WERI-Rb-1 (cell line): ENCODE measurements at regions not wholly inside any gene's neighbourhood (a gene's known extent, or its start where the extent isn't known, plus 50 kb on each side); places are given as distances from the start of the nearest gene placed in this dataset.

Experiments used
- DNase-seq: peaks from one replicate; pipeline ENCODE4 v3.0.0-alpha.2; 2020
- H3K27ac ChIP-seq: fragments of 250-450 bp; sonication (Bioruptor Pico); 2 replicates; pipeline ENCODE4 v1.5.1; 2020; ENCODE audit warnings: mild to moderate bottlenecking, moderate library complexity
- H3K27me3 ChIP-seq: fragments of 250-450 bp; sonication (Bioruptor Pico); 2 replicates; pipeline ENCODE4 v1.5.1; 2021; ENCODE audit warnings: mild to moderate bottlenecking, low read depth, moderate library complexity; ENCODE audit not compliant: insufficient read depth, severe bottlenecking
- H3K36me3 ChIP-seq: fragments of 250-450 bp; sonication (Bioruptor Pico); 2 replicates; pipeline ENCODE4 v1.5.1; 2020; ENCODE audit warnings: mild to moderate bottlenecking, moderate library complexity
- H3K4me3 ChIP-seq: 2 replicates; pipeline ENCODE4 v1.5.1; 2011; ENCODE audit warnings: low read depth, mild to moderate bottlenecking, control low read depth, low read length
- H3K9me3 ChIP-seq: fragments of 250-450 bp; sonication (Bioruptor Pico); 2 replicates; pipeline ENCODE4 v1.5.1; 2021; ENCODE audit warnings: mild to moderate bottlenecking, moderate library complexity; ENCODE audit not compliant: severe bottlenecking
- CTCF ChIP-seq: IDR thresholded peaks from 2 replicates; pipeline ENCODE4 v1.5.1; 2011; ENCODE audit warnings: low read depth, mild to moderate bottlenecking, control low read depth, inconsistent platforms, low read length

DNA sequence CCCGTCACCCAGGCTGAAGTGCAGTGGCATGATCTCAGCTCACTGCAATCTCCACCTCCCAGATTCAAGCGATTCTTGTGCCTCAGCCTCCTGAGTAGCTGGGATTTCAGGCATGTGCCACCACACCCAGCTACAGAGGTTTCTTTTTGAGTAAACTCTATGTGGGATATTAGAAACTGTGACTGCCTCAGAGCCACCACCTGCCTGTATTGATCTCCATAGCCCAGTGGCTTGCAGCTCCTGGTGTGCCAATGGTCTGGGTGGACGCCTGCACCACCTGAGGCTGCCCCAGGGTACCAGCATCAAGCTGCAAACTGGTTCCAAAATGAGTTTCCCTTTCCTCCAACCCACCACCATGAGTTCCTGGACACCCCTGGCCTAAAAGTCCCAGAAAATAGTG is 89.7 kb upstream of the SLC44A3 start:
- no peak for TF ChIP-seq CTCF
- H3K9me3 ChIP-seq, result no peaks in the 10 kb centered on the region
- no peaks in the 10 kb centered on the region for H3K27me3 ChIP-seq
- no peaks in the 10 kb centered on the region for H3K36me3 ChIP-seq
- no peak for DNase-seq
- H3K27ac ChIP-seq, result no peak overlapping the region
- H3K4me3 ChIP-seq, result no peak overlapping the region

GRCh38 chr1:94729267-94729666 is 90.9 kb upstream of the SLC44A3 start:
- Histone ChIP-seq H3K27me3 (no peaks in the 10 kb centered on the region), H3K27ac (no peak overlapping the region), H3K36me3 (no peaks in the 10 kb centered on the region), H3K9me3 (no peaks in the 10 kb centered on the region), H3K4me3 (no peak overlapping the region)
- TF ChIP-seq CTCF, result no peak
- DNase-seq, result no peak

GRCh38 chr1:94727846-94728715 is 92.1 kb upstream of the SLC44A3 start:
- no peak overlapping the region for H3K27ac ChIP-seq
- H3K4me3 ChIP-seq, result no peak overlapping the region
- H3K9me3 ChIP-seq, result no peaks in the 10 kb centered on the region
- no peaks in the 10 kb centered on the region for H3K27me3 ChIP-seq
- TF ChIP-seq CTCF, result no peak
- DNase-seq, result no peak
- H3K36me3 ChIP-seq, result no peaks in the 10 kb centered on the region

- no peaks in the 10 kb centered on the region for H3K9me3 ChIP-seq
- TF ChIP-seq CTCF, result no peak
- no peaks in the 10 kb centered on the region for H3K36me3 ChIP-seq
- H3K4me3 ChIP-seq, result no peak overlapping the region
- DNase-seq, result no peak
- H3K27me3 ChIP-seq, result no peaks in the 10 kb centered on the region
- H3K27ac ChIP-seq, result no peak overlapping the region
Measured at GRCh38 chr1:94726981-94727685, 93.0 kb upstream of the SLC44A3 start.

GRCh38 chr1:94725566-94725965 is 94.6 kb upstream of the SLC44A3 start:
- H3K4me3 ChIP-seq, result no peak overlapping the region
- H3K27me3 ChIP-seq, result no peaks in the 10 kb centered on the region
- TF ChIP-seq CTCF, result no peak
- no peaks in the 10 kb centered on the region for H3K9me3 ChIP-seq
- no peak overlapping the region for H3K27ac ChIP-seq
- DNase-seq, result no peak
- H3K36me3 ChIP-seq, result no peaks in the 10 kb centered on the region
